Ascending aorta (tissue), 2 donors: ENCODE measurements at regions not wholly inside any gene's neighbourhood (a gene's known extent, or its start where the extent isn't known, plus 50 kb on each side); places are given as distances from the start of the nearest gene placed in this dataset.

ENCODE experiments used
- DNase-seq, 2 donors: peaks; one replicate each; pipeline ENCODE4 v3.0.0-alpha.2; 2019; ENCODE audit warnings: low spot score in 2 of 2
- H3K27ac ChIP-seq, 2 donors: fragments of 200-600 bp; sonication (generic); one replicate each; pipeline ENCODE4 v1.5.1; 2016 to 2017; ENCODE audit warnings: mild to moderate bottlenecking in 1 of 2
- H3K27me3 ChIP-seq: fragments of 200-600 bp; sonication (generic); one replicate; pipeline ENCODE4 v1.5.1; 2017
- H3K36me3 ChIP-seq, 2 donors: fragments of 200-600 bp; sonication (generic); one replicate each; pipeline ENCODE4 v1.5.1; 2016
- H3K4me1 ChIP-seq, 2 donors: fragments of 200-600 bp; sonication (generic); one replicate each; pipeline ENCODE4 v1.5.1; 2016 to 2017; ENCODE audit warnings: mild to moderate bottlenecking in 1 of 2
- H3K4me3 ChIP-seq, 2 donors: fragments of 200-600 bp; sonication (generic); one replicate each; pipeline ENCODE4 v1.5.1; 2016 to 2017; ENCODE audit warnings: mild to moderate bottlenecking in 1 of 2
- H3K9me3 ChIP-seq, 2 donors: fragments of 200-600 bp; sonication (generic); one replicate each; pipeline ENCODE4 v1.5.1; 2016
- CTCF ChIP-seq, 3 experiments: fragments of 200-600 bp in 2 of 3; fragments of 450-650 bp in 1 of 3; sonication (generic) in 2 of 3; IDR thresholded peaks; one replicate each; pipeline ENCODE4 v1.5.1; 2016 to 2019; ENCODE audit warnings: antibody characterized with exemption in 3 of 3, mild to moderate bottlenecking in 1 of 3, moderate library complexity in 1 of 3
- intact Hi-C: fragments of 100-400 bp; cut with DNase I; formaldehyde crosslinking; loops from one replicate; pipeline ENCODE4 v1.15.1; 2023

GRCh38 chr4:37001688-37002436, 242.7 kb upstream of the NWD2 start:
- H3K36me3 ChIP-seq: no peaks in the 10 kb centered on the region
- H3K27me3 ChIP-seq: no peaks in the 10 kb centered on the region
- TF ChIP-seq CTCF (IDR thresholded peaks at IDR 0.05): no peak
- no peak for DNase-seq
- no peaks in the 10 kb centered on the region for H3K9me3 ChIP-seq
- intact Hi-C loops: no loop called here
- H3K4me1 ChIP-seq: no peaks in the 10 kb centered on the region
- no peak overlapping the region for H3K27ac ChIP-seq
- H3K4me3 ChIP-seq: no peak overlapping the region

- Histone ChIP-seq H3K27ac (no peak overlapping the region), H3K27me3 (no peaks in the 10 kb centered on the region), H3K4me3 (no peak overlapping the region), H3K36me3 (no peaks in the 10 kb centered on the region), H3K9me3 (no peaks in the 10 kb centered on the region), H3K4me1 (no peaks in the 10 kb centered on the region)
- intact Hi-C loops: no loop called here
- no peak for DNase-seq
- no peak for TF ChIP-seq CTCF (IDR thresholded peaks at IDR 0.05)
Measured at GRCh38 chr4:37002625-37003024, 241.9 kb upstream of the NWD2 start.

- Histone ChIP-seq H3K9me3 (no peaks in the 10 kb centered on the region), H3K4me3 (no peak overlapping the region), H3K27ac (no peak overlapping the region), H3K4me1 (no peaks in the 10 kb centered on the region), H3K36me3 (no peaks in the 10 kb centered on the region), H3K27me3 (no peaks in the 10 kb centered on the region)
- peak in 1 of 2 donors; percentile 58 for DNase-seq
- intact Hi-C loops: no loop called here
- TF ChIP-seq CTCF (IDR thresholded peaks at IDR 0.05): no peak
Measured at GRCh38 chr4:37008199-37008598, 236.3 kb upstream of the NWD2 start.

GRCh38 chr4:37014584-37014983, 230.0 kb upstream of the NWD2 start:
- intact Hi-C loops: no loop called here
- no peaks in the 10 kb centered on the region for H3K27me3 ChIP-seq
- no peaks in the 10 kb centered on the region for H3K9me3 ChIP-seq
- no peak for TF ChIP-seq CTCF (IDR thresholded peaks at IDR 0.05)
- no peak overlapping the region for H3K27ac ChIP-seq
- no peak for DNase-seq
- H3K4me1 ChIP-seq: no peaks in the 10 kb centered on the region
- H3K4me3 ChIP-seq: no peak overlapping the region
- no peaks in the 10 kb centered on the region for H3K36me3 ChIP-seq

GRCh38 chr4:37015391-37015790, 229.2 kb upstream of the NWD2 start:
- H3K9me3 ChIP-seq: no peaks in the 10 kb centered on the region
- no peak for DNase-seq
- H3K4me1 ChIP-seq: no peaks in the 10 kb centered on the region
- no peaks in the 10 kb centered on the region for H3K36me3 ChIP-seq
- no peaks in the 10 kb centered on the region for H3K27me3 ChIP-seq
- intact Hi-C loops: no loop called here
- H3K4me3 ChIP-seq: no peak overlapping the region
- no peak for TF ChIP-seq CTCF (IDR thresholded peaks at IDR 0.05)
- H3K27ac ChIP-seq: no peak overlapping the region

GRCh38 chr4:37023504-37023903, 221.0 kb upstream of the NWD2 start:
- Histone ChIP-seq H3K36me3 (no peaks in the 10 kb centered on the region), H3K4me1 (no peaks in the 10 kb centered on the region), H3K27me3 (no peaks in the 10 kb centered on the region), H3K9me3 (no peaks in the 10 kb centered on the region), H3K27ac (no peak overlapping the region), H3K4me3 (no peak overlapping the region)
- DNase-seq: no peak
- no peak for TF ChIP-seq CTCF (IDR thresholded peaks at IDR 0.05)
- intact Hi-C loops: no loop called here
